Naive thymus-derived CD4-positive, alpha-beta T cell (primary cell): ENCODE measurements at regions not wholly inside any gene's neighbourhood (a gene's known extent, or its start where the extent isn't known, plus 50 kb on each side); places are given as distances from the start of the nearest gene placed in this dataset.

Source experiments
- ATAC-seq: fragments of 150-1000 bp; cut with Tn5 transposase; 2 replicates; pipeline ENCODE4 v1.10.0; 2021; ENCODE audit warnings: mild to moderate bottlenecking, moderate library complexity
- CTCF ChIA-PET: fragments of 350-600 bp; sonication (Branson Sonifier 250); formaldehyde crosslinking; loops from one replicate; lab custom pipeline; 2021; ENCODE audit warnings: antibody characterized with exemption; lab: Charles Lee
- POLR2A ChIA-PET: fragments of 350-600 bp; sonication (Branson Sonifier 250); formaldehyde crosslinking; loops from one replicate; lab custom pipeline; 2021; ENCODE audit warnings: antibody characterized with exemption, inconsistent platforms; lab: Charles Lee
- DNase-seq, 9 donors: peaks; one replicate each; pipeline versions ENCODE4 v3.0.0 to v3.0.0-alpha.2; 2020 to 2022; ENCODE audit warnings: mixed read lengths in 1 of 9
- H3K27ac ChIP-seq: one replicate; pipeline ENCODE4 v1.7.0; 2013; ENCODE audit warnings: mild to moderate bottlenecking, low read depth, low read length, moderate library complexity
- H3K27me3 ChIP-seq, 2 donors: one replicate each; pipeline ENCODE4 v1.7.0; 2013; ENCODE audit warnings: low read length in 2 of 2, mild to moderate bottlenecking in 2 of 2, moderate library complexity in 2 of 2; ENCODE audit not compliant: control insufficient read depth in 2 of 2, insufficient read depth in 2 of 2
- H3K36me3 ChIP-seq, 3 experiments: 1 replicate in 2 of 3; 2 replicates in 1 of 3; pipeline ENCODE4 v1.7.0; 2013; ENCODE audit warnings: low read length in 3 of 3, mild to moderate bottlenecking in 3 of 3, moderate library complexity in 1 of 3; ENCODE audit not compliant: insufficient read depth in 3 of 3, control insufficient read depth in 2 of 3
- H3K4me1 ChIP-seq, 2 donors: one replicate each; pipeline ENCODE4 v1.7.0; 2013; ENCODE audit warnings: low read length in 2 of 2, mild to moderate bottlenecking in 2 of 2, moderate library complexity in 1 of 2; ENCODE audit not compliant: control insufficient read depth in 2 of 2, insufficient read depth in 2 of 2
- H3K4me3 ChIP-seq: 2 replicates; pipeline ENCODE4 v1.7.0; 2013; ENCODE audit warnings: mild to moderate bottlenecking, low read length
- H3K9me3 ChIP-seq, 3 experiments: 1 replicate in 2 of 3; 2 replicates in 1 of 3; pipeline ENCODE4 v1.7.0; 2013; ENCODE audit warnings: low read length in 3 of 3; ENCODE audit not compliant: control insufficient read depth in 2 of 3
- H3K27ac Mint-ChIP-seq, 9 donors: one replicate each; pipeline ENCODE4 v1.8.0; 2020 to 2022; ENCODE audit warnings: mixed read lengths in 9 of 9, mild to moderate bottlenecking in 8 of 9, moderate library complexity in 5 of 9, inconsistent platforms in 2 of 9
- H3K27me3 Mint-ChIP-seq, 5 donors: one replicate each; pipeline ENCODE4 v1.8.0; 2021 to 2022; ENCODE audit warnings: mixed read lengths in 5 of 5, mild to moderate bottlenecking in 1 of 5
- H3K36me3 Mint-ChIP-seq, 5 donors: one replicate each; pipeline ENCODE4 v1.8.0; 2020 to 2022; ENCODE audit warnings: mixed read lengths in 5 of 5, mild to moderate bottlenecking in 3 of 5, inconsistent platforms in 1 of 5
- H3K4me1 Mint-ChIP-seq, 7 donors: one replicate each; pipeline ENCODE4 v1.8.0; 2020 to 2022; ENCODE audit warnings: mixed read lengths in 7 of 7, mild to moderate bottlenecking in 3 of 7, inconsistent platforms in 1 of 7
- H3K4me3 Mint-ChIP-seq, 10 donors: one replicate each; pipeline ENCODE4 v1.8.0; 2020 to 2022; ENCODE audit warnings: mild to moderate bottlenecking in 10 of 10, mixed read lengths in 10 of 10, moderate library complexity in 6 of 10, inconsistent platforms in 2 of 10
- H3K9me3 Mint-ChIP-seq, 11 donors: one replicate each; pipeline ENCODE4 v1.8.0; 2020 to 2022; ENCODE audit warnings: mixed read lengths in 11 of 11, mild to moderate bottlenecking in 4 of 11, inconsistent platforms in 1 of 11, moderate library complexity in 1 of 11
- intact Hi-C, 2 donors: fragments of 100-400 bp; cut with micrococcal nuclease; formaldehyde crosslinking; loops; one replicate each; pipeline ENCODE4 v1.15.1; 2023

GRCh38 chr21:43360441-43361126, 66.3 kb downstream of the SIK1 start:
- ChIA-PET POLR2A (no interaction called here), CTCF (no interaction called here)
- Histone ChIP-seq H3K27me3 (no peaks in the 10 kb centered on the region), H3K4me3 (no peak overlapping the region), H3K4me1 (peaks cover 10 to 26% of the 10 kb centered on the region in 2 donors), H3K36me3 (no peaks in the 10 kb centered on the region), H3K9me3 (no peaks in the 10 kb centered on the region), H3K27ac (peak overlapping the region; percentile 98)
- Mint-ChIP-seq H3K27ac (peak overlapping the region; percentile 86 to 99 (median 98)), H3K4me1 (peaks cover 9 to 36% (median 23%) of the 10 kb centered on the region in 7 donors), H3K4me3 (peak overlapping the region in 6 of 10 donors; percentile 81 to 92 (median 86)), H3K36me3 (peaks cover 0 to 4% (median 0%) of the 10 kb centered on the region in 5 donors), H3K9me3 (no peaks in the 10 kb centered on the region), H3K27me3 (no peaks in the 10 kb centered on the region)
- intact Hi-C loops = loop anchor here in 1 of 2 donors (1.0 kb wide), 1 partner anchor 8 kb away; no protein-coding TSS in a partner anchor
- peak in 1 of 9 donors; percentile 8 for DNase-seq
- no peak for ATAC-seq

GRCh38 chr21:43358940-43359822, 67.8 kb downstream of the SIK1 start:
- intact Hi-C loops = no loop called here
- ATAC-seq (no peak), DNase-seq (peak in 1 of 9 donors; percentile 6)
- Histone ChIP-seq H3K36me3 (no peaks in the 10 kb centered on the region), H3K4me1 (peaks cover 10 to 26% of the 10 kb centered on the region in 2 donors), H3K27me3 (no peaks in the 10 kb centered on the region), H3K9me3 (no peaks in the 10 kb centered on the region), H3K4me3 (no peak overlapping the region), H3K27ac (no peak overlapping the region)
- peaks cover 9 to 42% (median 23%) of the 10 kb centered on the region in 7 donors for H3K4me1 Mint-ChIP-seq
- peak overlapping the region in 6 of 9 donors; percentile 38 to 85 (median 72) for H3K27ac Mint-ChIP-seq
- no peaks in the 10 kb centered on the region for H3K9me3 Mint-ChIP-seq
- no peaks in the 10 kb centered on the region for H3K27me3 Mint-ChIP-seq
- ChIA-PET POLR2A (no interaction called here), CTCF (no interaction called here)
- peak overlapping the region in 1 of 10 donors; percentile 21 for H3K4me3 Mint-ChIP-seq
- H3K36me3 Mint-ChIP-seq = peaks cover 0 to 4% (median 0%) of the 10 kb centered on the region in 5 donors

GRCh38 chr21:43357715-43358430, 69.1 kb downstream of the SIK1 start:
- no peak overlapping the region for H3K27ac ChIP-seq
- H3K9me3 ChIP-seq = no peaks in the 10 kb centered on the region
- DNase-seq (peak in 1 of 9 donors; percentile 5), ATAC-seq (no peak)
- peak overlapping the region in 5 of 9 donors; percentile 8 to 55 (median 25) for H3K27ac Mint-ChIP-seq
- intact Hi-C loops = no loop called here
- H3K36me3 ChIP-seq = no peaks in the 10 kb centered on the region
- peaks cover 6 to 19% of the 10 kb centered on the region in 2 donors for H3K4me1 ChIP-seq
- H3K4me3 ChIP-seq = no peak overlapping the region
- peaks cover 4 to 43% (median 21%) of the 10 kb centered on the region in 7 donors for H3K4me1 Mint-ChIP-seq
- CTCF ChIA-PET = no interaction called here
- H3K4me3 Mint-ChIP-seq = no peak overlapping the region
- H3K27me3 Mint-ChIP-seq = no peaks in the 10 kb centered on the region
- POLR2A ChIA-PET = no interaction called here
- H3K36me3 Mint-ChIP-seq = peaks cover 0 to 4% (median 0%) of the 10 kb centered on the region in 5 donors
- H3K9me3 Mint-ChIP-seq = no peaks in the 10 kb centered on the region
- H3K27me3 ChIP-seq = no peaks in the 10 kb centered on the region

GRCh38 chr21:43355925-43356289, 71.0 kb downstream of the SIK1 start:
- H3K27ac Mint-ChIP-seq = no peak overlapping the region
- H3K4me3 ChIP-seq = no peak overlapping the region
- no peaks in the 10 kb centered on the region for H3K36me3 ChIP-seq
- H3K9me3 ChIP-seq = no peaks in the 10 kb centered on the region
- ATAC-seq (no peak), DNase-seq (no peak)
- H3K27me3 Mint-ChIP-seq = no peaks in the 10 kb centered on the region
- CTCF ChIA-PET = no interaction called here
- intact Hi-C loops = no loop called here
- H3K27me3 ChIP-seq = no peaks in the 10 kb centered on the region
- no peak overlapping the region for H3K27ac ChIP-seq
- H3K36me3 Mint-ChIP-seq = peaks cover 0 to under 1% (median 0%) of the 10 kb centered on the region in 5 donors
- no peaks in the 10 kb centered on the region for H3K9me3 Mint-ChIP-seq
- peaks cover 0 to 2% of the 10 kb centered on the region in 2 donors for H3K4me1 ChIP-seq
- peaks cover 0 to 39% (median 1%) of the 10 kb centered on the region in 7 donors for H3K4me1 Mint-ChIP-seq
- H3K4me3 Mint-ChIP-seq = no peak overlapping the region
- POLR2A ChIA-PET = no interaction called here

GRCh38 chr21:43355266-43355924, 71.5 kb downstream of the SIK1 start:
- ATAC-seq (no peak), DNase-seq (peak in 1 of 9 donors; percentile 3)
- POLR2A ChIA-PET = no interaction called here
- Mint-ChIP-seq H3K4me1 (peaks cover 0 to 37% (median 0%) of the 10 kb centered on the region in 7 donors), H3K9me3 (no peaks in the 10 kb centered on the region), H3K27me3 (no peaks in the 10 kb centered on the region), H3K27ac (peak overlapping the region in 3 of 9 donors; percentile 21 to 78 (median 68)), H3K36me3 (no peaks in the 10 kb centered on the region), H3K4me3 (no peak overlapping the region)
- CTCF ChIA-PET = no interaction called here
- Histone ChIP-seq H3K4me1 (no peaks in the 10 kb centered on the region), H3K27ac (no peak overlapping the region), H3K9me3 (no peaks in the 10 kb centered on the region), H3K36me3 (no peaks in the 10 kb centered on the region), H3K27me3 (no peaks in the 10 kb centered on the region), H3K4me3 (no peak overlapping the region)
- intact Hi-C loops = no loop called here

- Mint-ChIP-seq H3K9me3 (no peaks in the 10 kb centered on the region), H3K36me3 (no peaks in the 10 kb centered on the region), H3K27me3 (no peaks in the 10 kb centered on the region), H3K4me3 (no peak overlapping the region), H3K4me1 (peaks cover 0 to 37% (median 0%) of the 10 kb centered on the region in 7 donors), H3K27ac (peak overlapping the region in 3 of 9 donors; percentile 21 to 78 (median 68))
- POLR2A ChIA-PET = no interaction called here
- Histone ChIP-seq H3K9me3 (no peaks in the 10 kb centered on the region), H3K27me3 (no peaks in the 10 kb centered on the region), H3K4me3 (no peak overlapping the region), H3K36me3 (no peaks in the 10 kb centered on the region), H3K27ac (no peak overlapping the region), H3K4me1 (no peaks in the 10 kb centered on the region)
- ATAC-seq = no peak
- no peak for DNase-seq
- CTCF ChIA-PET = no interaction called here
- intact Hi-C loops = no loop called here
Observed at GRCh38 chr21:43354666-43355065, 72.3 kb downstream of the SIK1 start.
